ENCODE measurements at regions not wholly inside any gene's neighbourhood (a gene's known extent, or its start where the extent isn't known, plus 50 kb on each side); places are given as distances from the start of the nearest gene placed in this dataset.

- TF ChIP-seq TCF12 (IDR thresholded peaks at IDR 0.05; ENCODE audit: low read depth) = no peak
- no peak for TF ChIP-seq RAD21 (IDR thresholded peaks at IDR 0.05; ENCODE audit: low read depth)
- TF ChIP-seq TAF1 (IDR thresholded peaks at IDR 0.05; ENCODE audit: low read depth) = no peak
- TF ChIP-seq MAX (IDR thresholded peaks at IDR 0.05) = no peak
Measured at GRCh38 chr4:174434455-174434854, 87.8 kb downstream of the HPGD start.

Data from Ishikawa (cell line).